CD4-positive, alpha-beta T cell treated with Interleukin-6 at 100 ng/mL for 8 hours (primary cell): ENCODE measurements at regions not wholly inside any gene's neighbourhood (a gene's known extent, or its start where the extent isn't known, plus 50 kb on each side); places are given as distances from the start of the nearest gene placed in this dataset.
A peak's percentile ranks its signal among the peaks of the same experiment; 100 is the strongest.

ENCODE experiments used
- DNase-seq: peaks from one replicate; pipeline ENCODE4 v3.0.0-alpha.2; 2020; ENCODE audit warnings: mixed read lengths, low spot score

DNA sequence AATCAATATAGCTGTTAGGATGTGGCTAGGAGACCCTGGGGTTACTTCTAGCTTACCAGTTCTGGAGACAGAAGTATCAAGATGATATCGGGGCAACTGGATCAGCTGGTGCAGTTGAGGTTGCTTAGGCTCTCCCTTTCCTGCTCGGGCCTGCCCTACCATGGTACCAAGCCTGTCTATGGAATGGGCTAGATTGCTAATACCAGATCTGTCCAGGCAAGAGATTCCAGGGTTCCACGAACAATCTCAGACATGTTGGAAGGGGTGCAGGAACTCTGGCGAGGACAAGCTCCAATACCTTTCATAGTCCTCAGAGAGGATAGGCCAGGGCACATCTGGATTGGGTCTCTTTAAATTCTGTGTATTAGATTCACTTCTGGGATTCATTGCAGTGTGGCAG is 53.8 kb downstream of the ADM start:
- no peak for DNase-seq

GRCh38 chr11:10359171-10359570 is 54.3 kb downstream of the ADM start:
- no peak for DNase-seq

GRCh38 chr11:10360835-10361234 is 56.0 kb downstream of the ADM start:
- DNase-seq, result no peak

DNA sequence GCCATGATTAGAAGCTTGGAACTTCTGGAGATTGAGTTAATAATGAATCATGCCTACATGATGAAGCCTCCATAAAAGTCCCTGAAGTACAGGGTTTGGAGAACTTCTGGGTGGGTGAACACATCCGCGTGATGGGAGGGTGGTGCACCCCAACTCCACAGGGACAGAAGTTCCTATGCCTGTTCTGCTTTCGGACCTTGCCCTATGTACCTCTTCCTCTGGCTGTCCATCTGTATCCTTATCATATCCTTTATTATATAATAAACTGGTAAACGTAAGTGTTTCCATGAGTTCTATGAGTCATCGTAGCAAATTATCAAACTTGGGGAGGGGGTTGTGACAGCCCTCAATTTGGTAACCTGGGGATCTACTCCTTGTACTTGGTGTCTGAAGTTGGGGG is 60.2 kb downstream of the ADM start:
- no peak for DNase-seq

GRCh38 chr11:10366568-10367331 is 61.9 kb downstream of the ADM start:
- peak; percentile 18 for DNase-seq

GRCh38 chr11:10371926-10372641 is 67.2 kb downstream of the ADM start:
- DNase-seq, result no peak

GRCh38 chr11:10373340-10373739 is 68.5 kb downstream of the ADM start:
- DNase-seq, result no peak

DNA sequence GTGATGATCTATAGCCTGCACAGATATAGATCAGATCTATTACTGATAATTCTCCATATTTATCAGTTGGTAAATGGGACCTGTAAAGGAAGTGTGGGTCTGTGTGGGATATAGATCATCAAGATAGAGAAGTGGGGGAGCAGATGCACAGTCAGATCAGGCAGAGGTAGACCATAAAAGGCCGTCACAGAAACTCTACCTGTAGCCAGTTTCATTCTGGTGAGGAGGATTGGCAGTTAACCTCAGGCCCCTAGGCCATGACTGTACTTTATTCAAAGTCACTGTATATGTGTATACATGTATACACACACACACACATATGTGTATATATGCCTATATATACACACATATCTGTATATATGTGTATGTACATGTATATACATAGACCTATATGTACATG is 69.1 kb downstream of the ADM start:
- DNase-seq, result no peak

DNA sequence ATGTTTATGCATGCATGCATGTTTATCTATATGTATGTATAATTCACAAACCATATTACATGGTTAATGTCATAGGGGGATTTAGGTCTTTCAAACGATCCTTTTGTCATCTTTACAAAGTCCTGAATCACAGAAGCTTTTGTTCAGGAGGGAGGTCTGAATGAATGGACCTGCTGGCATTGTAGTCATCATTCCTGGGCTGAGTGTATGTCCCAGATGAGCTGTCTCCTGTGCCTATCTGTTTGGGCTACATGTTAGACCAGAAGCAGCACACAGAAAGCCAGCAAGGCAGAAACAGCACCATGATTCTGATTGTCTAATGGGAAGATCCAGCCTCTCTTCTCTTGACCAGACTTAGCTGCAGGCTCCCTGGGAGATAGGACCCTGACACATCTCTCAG is 69.5 kb downstream of the ADM start:
- DNase-seq, result no peak

- no peak for DNase-seq
Observed at GRCh38 chr11:10375280-10375971, 70.6 kb downstream of the ADM start.

DNA sequence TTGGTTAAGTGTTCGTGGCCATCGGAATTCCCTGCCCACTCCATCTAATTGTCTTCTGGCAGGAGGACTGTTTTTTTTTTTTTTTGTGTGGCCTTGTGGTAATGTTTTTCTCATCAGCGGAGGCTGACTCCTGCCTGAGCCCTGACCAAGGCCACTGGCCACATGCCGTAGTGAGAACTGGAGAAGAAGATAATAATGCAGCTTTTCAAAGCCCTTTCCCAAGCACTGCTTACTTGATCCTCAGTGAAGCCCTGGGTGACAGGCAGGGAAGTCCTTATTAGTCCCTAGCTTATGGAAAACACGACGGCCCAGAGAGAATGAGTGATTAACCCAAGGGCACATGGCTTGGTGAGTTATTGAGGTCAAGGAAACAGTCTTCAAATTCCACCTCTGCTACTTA is 71.2 kb downstream of the ADM start:
- no peak for DNase-seq

GRCh38 chr11:10377183-10377582 is 72.3 kb downstream of the ADM start:
- no peak for DNase-seq

DNA sequence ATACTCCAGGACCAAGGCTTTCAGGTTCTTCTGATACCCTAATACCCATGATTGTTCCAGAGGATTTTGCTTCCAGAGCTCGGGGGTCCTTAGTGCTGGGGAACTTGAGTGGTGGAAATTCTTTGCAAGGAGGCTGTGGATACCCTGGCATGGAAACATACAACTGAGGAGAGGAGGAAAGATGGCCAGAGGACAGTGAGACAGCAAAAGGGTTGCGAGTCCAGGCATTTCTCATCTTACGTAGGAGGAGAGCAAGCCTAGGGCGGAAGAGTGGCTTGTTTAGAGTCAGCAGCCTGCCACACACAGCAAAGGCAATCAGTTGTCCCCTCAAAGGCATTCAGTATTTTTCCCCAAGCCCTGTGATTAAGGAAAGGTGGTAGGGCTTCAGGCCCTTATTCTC is 73.5 kb downstream of the ADM start:
- no peak for DNase-seq

- DNase-seq, result no peak
Observed at GRCh38 chr11:10379022-10379421, 74.1 kb downstream of the ADM start.

GRCh38 chr11:10379426-10379825 is 74.6 kb downstream of the ADM start:
- no peak for DNase-seq

- no peak for DNase-seq
Observed at GRCh38 chr11:10379871-10380568, 75.0 kb upstream of the AMPD3 start.

- no peak for DNase-seq
Observed at GRCh38 chr11:10380921-10381320, 74.1 kb upstream of the AMPD3 start.

DNA sequence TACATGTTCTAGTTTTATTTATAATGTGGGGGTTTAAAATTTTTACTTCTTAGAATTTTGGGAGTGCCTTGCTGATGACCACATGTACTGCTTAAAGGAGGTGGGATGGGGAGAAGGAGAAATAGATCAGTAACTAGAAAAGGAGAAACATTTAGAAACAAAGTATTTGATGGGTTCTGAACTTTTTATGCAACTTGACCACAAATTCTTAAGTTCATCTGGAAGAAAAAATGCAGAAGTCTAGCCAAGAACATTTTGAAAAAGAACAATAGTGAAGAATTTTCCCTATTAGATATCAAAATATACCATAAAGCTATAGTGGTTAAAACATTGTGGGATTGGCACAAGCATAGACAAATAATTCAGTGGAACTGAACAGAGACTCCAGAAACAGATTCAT is 73.3 kb upstream of the AMPD3 start:
- DNase-seq, result no peak

- DNase-seq, result no peak
Observed at GRCh38 chr11:10382518-10382917, 72.5 kb upstream of the AMPD3 start.

DNA sequence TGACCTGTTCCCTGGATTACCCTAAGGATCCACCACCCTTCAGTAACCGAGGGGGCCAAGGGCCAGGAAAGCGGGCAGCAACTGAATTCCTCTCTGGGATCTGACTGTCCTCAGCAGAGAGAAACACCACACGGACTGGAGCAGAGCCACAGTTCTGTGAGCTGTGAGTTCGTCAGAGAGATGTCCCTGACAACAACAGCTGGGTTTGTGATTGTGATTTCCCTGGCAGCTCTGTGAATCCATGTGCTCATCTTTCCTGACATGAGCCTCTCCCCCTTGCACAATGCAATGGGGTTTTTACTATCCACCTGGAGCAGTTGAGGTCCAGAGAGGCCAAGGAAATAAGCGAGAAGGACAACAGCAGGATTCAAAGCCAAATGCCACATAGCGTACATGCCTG is 69.4 kb upstream of the AMPD3 start:
- no peak for DNase-seq

DNA sequence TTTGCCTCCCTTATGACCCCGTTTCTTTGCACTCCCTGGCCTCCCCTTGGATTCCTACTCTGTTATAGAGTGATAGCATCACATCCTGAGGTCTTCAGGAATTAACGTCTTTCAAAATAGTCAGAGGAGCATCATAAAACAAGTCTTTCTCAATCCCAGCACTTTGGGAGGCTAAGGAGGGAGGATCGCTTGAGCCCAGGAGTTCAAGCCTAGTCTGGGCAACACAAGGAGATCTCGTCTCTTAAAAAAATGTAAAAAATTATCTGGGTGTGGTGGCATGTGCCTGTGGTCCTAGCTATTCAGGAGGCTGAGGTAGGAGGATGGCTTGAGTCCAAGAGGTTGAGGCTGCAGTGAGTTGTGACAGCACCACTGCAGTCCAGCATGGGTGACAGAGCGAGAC is 68.7 kb upstream of the AMPD3 start:
- no peak for DNase-seq

GRCh38 chr11:10386861-10387205 is 68.2 kb upstream of the AMPD3 start:
- DNase-seq, result no peak
